Endothelial cell of umbilical vein (primary cell): ENCODE measurements at regions not wholly inside any gene's neighbourhood (a gene's known extent, or its start where the extent isn't known, plus 50 kb on each side); places are given as distances from the start of the nearest gene placed in this dataset.

ENCODE experiments used
- CTCF ChIP-seq, 2 donors: IDR thresholded peaks; 1 replicate in 1 of 2; 2 replicates in 1 of 2; pipeline ENCODE4 v1.5.1; 2011; ENCODE audit warnings: low read length in 2 of 2, mild to moderate bottlenecking in 2 of 2, moderate library complexity in 2 of 2, control low read depth in 1 of 2, inconsistent platforms in 1 of 2, low read depth in 1 of 2; ENCODE audit not compliant: insufficient read depth in 1 of 2; ENCODE audit errors: extremely low read depth in 1 of 2
- POLR2A ChIP-seq: IDR thresholded peaks from 2 replicates; pipeline ENCODE4 v1.6.1; 2012; ENCODE audit warnings: low read depth, mild to moderate bottlenecking, control low read depth, low read length

GRCh38 chr5:57642698-57643097 lies 160.1 kb upstream of the ACTBL2 start:
- TF ChIP-seq POLR2A, result no peak
- no peak for TF ChIP-seq CTCF (IDR thresholded peaks at IDR 0.05; ENCODE audit: extremely low read depth in 1 of 2, insufficient read depth in 1 of 2, low read depth in 1 of 2, low read length in 2 of 2)
